Endometrium (tissue), 2 donors: ENCODE measurements at regions not wholly inside any gene's neighbourhood (a gene's known extent, or its start where the extent isn't known, plus 50 kb on each side); places are given as distances from the start of the nearest gene placed in this dataset.

Source experiments
- FAIRE-seq: peaks from 2 replicates; lab custom pipeline; 2012; peaks lifted over from hg19 to GRCh38; lab: Jason Lieb, UNC
- donor health status: control.
- donor health status: control.

DNA sequence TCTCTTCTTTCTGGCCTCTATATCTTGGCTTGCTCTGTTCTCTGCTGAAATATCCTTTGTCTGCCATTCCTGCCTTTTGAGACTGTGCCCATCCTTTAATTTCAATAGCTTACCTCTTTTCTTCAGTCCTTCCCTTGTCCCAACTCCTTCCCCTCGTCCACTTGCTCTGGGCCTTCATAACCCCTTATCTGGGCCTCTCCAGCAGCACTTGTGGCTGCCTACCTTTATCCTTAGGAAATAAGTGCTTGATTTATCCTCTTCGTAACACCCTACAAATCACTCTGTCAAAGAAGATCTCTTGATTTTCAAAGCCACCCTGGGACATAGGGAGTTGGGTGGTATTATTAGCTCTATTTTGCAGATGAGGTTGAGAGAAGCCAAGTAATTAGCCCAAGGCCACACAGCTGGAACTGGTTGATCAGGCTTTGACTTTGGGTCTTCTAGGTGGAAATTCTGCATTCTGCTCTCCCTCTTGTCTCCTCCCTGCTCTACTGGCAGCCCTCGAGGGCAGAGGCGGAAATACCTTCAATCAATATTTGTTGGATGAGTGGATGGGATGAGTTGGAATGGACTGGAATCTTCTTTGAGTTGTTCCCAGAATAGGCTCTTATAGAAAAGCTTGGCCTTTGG lies 84.0 kb upstream of the TLE3 start:
- no peak for FAIRE-seq

DNA sequence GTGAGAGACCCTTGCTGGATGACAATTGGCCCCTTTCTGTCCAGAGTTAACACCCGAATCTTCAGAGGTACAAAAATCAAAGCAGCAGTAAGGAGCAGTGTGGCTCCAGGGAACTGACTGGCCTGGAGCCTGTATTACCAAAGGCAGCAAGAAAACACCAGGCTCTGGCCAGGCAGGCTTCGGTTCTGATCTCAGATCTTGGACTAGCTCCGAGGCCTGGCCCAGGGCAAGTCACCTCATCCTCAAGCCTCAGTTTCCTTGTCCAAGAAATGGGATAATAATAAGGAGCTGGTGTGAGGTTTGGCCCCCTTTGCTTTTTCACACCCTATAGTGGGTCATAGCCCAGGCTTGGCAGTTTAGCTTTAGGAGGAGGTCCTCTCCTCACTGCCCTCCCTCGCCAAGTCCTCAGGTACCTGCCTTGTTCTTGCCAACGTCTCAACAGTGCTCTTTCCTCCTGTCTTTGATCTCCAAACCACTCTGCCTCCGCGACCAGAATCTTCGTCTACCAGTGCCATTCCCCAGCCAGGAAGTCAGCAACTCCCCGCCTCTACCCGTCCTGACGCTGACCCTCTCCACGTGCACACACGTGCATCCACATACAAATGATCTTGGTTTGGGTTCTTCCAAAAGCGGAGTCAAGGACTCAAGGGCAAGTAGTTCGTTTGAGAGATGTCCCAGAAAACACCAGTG lies 82.6 kb upstream of the TLE3 start:
- no peak for FAIRE-seq

- FAIRE-seq, result no peak
These were observed 81.7 kb upstream of the TLE3 start for GRCh38 chr15:70179309-70179892.

GRCh38 chr15:70178335-70179084 lies 80.8 kb upstream of the TLE3 start:
- FAIRE-seq, result no peak

DNA sequence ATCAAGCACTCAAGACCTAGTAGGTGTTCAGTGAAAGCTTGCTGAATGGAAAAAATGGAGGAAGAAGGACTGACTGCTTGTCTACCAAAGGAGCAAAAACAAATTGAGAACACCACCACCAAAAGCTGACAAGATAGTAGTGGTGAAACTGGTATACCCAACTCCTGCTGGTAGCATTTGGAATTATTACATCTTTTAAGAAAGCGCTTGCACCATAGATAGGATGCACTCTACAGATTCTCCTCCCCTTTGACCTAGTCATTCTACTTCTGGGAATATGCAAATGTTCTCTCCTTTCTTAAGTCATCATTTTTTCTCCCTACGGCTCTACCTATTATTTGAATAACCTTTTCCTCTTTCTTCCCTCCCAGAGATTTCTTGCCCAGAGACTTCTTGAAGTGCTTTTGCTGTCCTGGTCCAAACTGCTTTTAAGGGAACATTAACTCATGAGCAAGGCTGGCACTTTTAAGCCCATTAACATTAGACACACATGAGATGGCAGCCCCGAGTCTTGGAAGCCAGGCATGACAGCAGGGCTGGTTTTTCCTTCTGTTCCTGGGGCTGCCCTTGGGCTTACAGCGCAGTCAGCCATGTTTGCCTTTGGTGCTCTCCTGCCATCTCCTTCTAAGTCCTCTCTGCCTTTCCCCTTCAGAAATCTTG lies 75.0 kb upstream of the TLE3 start:
- FAIRE-seq, result no peak

GRCh38 chr15:70172124-70172523 lies 74.4 kb upstream of the TLE3 start:
- no peak for FAIRE-seq

DNA sequence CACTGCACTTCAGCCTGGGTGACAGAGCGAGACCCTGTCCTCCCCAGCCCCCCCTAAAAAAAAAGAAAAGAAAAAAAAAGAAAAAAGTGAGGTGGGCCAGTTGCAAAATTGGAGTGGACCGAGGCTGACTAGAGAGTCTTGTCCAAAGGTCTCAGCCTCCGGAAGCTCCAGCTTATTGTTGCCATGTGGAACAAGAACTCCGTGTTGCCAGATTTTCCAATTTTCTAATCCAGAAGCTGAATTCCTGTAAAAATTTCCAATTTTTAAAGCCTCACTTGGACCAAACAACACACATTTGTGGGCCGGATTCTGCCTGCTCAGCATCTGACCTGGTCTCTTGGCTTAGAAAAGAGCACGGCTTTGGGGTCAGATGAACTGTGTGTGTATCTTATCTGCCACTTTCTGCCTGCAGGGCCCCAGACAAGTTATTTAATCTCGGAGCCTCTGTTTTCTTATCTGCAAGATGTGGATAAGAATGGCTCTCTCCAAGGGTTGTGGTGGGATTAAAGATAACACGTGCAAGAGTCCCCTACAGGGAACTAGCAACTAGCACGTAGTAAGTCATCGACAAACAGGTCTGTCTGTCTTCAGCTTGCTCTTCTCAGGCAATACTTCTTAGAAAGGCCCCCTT lies 73.7 kb upstream of the TLE3 start:
- no peak for FAIRE-seq

GRCh38 chr15:70170096-70170699 lies 72.5 kb upstream of the TLE3 start:
- no peak for FAIRE-seq

- no peak for FAIRE-seq
These were observed 71.4 kb upstream of the TLE3 start for GRCh38 chr15:70169147-70169546.

DNA sequence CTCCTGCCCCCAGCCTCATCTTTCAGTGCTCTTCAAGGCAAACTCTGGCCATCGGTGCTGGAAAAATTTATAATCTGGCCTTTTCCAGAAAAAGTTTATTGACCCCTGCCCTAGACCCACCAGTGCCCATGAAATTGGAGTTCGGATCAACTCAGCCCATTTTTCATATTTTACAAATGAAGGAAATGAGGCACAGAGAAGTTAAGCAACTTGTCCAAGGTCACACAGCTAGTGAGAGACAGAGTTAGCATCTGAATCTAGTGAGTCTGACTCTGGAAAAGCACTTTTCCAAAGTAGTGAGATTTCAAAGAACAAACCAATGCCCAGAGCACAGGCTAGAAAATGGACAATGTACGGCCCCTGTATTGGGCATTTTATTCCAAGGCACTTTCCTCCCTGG lies 69.4 kb upstream of the TLE3 start:
- FAIRE-seq, result no peak

- FAIRE-seq, result no peak
These were observed 68.9 kb upstream of the TLE3 start for GRCh38 chr15:70166506-70167087.

DNA sequence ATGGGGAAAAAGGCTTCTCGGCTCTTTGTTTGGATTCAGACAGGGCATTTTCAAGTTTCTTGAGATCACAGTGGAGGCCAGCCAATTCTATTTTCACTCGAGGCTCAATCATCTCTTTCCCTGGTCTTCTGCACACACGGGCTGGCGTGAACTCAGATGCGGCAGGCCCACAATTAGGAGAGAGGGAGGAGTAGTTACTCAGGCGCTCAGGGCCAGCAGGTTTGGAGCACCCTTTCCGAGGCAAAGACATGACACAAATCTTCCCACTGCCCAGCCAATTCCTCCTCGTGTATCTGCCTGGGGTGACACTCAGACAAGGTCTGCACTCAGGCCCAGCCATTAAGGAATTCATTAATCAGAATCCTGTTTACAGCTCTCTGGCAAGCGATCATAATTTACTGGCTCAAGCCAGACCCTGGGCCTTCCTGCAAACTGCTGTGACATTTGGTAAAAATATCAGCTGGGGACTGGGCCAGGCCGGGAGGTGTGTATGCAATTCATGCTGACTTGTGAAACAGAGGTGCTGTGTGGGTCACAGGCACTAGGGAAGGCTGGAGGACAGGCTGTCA lies 68.1 kb upstream of the TLE3 start:
- no peak for FAIRE-seq

- no peak for FAIRE-seq
These were observed 67.4 kb upstream of the TLE3 start for GRCh38 chr15:70164910-70165715.

GRCh38 chr15:70164156-70164900 lies 66.6 kb upstream of the TLE3 start:
- FAIRE-seq, result no peak

DNA sequence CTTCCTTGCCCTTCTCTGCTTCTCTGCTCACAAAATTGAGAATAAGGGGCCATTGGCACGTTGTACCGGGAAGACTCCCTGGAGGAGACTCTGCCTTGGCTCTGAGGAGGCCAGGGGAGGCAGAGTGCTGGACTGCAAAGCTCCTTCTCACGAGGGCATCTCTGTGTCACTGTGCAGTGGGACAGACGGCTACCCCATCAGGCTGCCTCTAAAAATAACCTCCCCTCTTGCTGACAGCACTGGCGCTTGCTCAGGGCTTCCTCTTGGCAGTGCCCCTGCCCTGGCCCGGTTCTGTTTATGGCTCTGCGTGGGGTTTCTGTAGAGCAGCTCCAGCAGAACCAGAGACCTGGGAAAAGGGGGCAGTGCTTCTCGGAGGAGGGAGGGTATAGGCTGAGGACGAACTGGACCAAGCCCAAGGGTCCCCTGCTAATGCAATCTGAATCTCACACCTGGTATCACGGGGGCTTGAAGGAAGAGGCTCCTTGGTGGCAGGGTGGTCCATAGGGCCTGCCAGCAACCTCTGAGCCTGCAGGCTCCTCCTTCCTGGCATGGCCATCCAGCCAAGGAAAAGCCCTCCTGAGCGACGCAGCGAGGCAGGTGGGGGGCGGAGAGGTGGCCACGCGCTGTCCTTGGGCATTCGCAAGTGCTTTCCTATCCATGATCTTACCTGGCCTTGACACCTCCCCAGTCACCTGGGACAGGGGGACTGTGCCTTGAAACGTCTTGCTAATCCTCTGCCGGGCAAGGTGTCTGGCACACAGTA lies 63.3 kb upstream of the TLE3 start:
- no peak for FAIRE-seq

- FAIRE-seq, result no peak
These were observed 62.5 kb upstream of the TLE3 start for GRCh38 chr15:70160267-70160666.

- no peak for FAIRE-seq
These were observed 61.9 kb upstream of the TLE3 start for GRCh38 chr15:70159713-70160009.

DNA sequence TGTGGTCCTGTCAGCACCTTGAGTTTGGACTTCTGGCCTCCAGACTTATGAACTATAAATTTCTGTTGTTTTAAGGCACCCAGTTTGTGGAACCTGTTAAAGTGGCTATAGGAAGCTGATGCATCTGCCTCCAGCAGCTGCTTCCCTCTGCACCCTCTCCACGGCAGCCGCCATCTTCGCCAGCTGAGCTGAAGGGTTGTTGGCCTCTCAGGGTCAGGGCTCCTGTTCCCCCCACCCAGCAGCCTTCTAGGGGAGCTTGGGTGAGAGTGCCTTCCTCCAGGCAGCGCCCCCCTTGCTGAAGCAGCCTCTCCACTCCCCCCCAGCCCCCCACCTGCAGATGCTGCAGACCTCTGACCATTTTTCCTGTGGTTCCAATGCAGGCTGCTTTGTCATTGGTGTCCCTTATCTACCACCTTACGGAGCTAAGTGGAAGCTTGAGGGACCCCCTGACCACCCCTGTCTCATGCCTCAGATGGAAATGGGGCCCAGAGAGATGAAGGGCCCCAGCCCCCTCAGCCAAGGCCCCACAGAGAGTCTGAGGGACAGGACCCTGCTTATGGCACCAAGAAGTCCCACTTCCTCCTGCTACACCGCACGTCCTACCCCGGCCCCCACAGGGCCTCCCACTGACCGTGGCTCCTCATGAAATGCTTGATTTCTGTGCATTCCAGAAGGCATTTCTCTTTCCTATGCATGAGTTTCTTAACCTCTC lies 61.4 kb upstream of the TLE3 start:
- no peak for FAIRE-seq
